DOHH2 (cell line): ENCODE measurements at regions not wholly inside any gene's neighbourhood (a gene's known extent, or its start where the extent isn't known, plus 50 kb on each side); places are given as distances from the start of the nearest gene placed in this dataset.

ENCODE experiments used
- H3F3A ChIP-seq: fragments of 200-600 bp; sonication (generic), shearing (Covaris generic); 2 replicates; pipeline ENCODE4 v1.6.0; 2016; ENCODE audit warnings: antibody characterized with exemption, mild to moderate bottlenecking; ENCODE audit not compliant: control insufficient read depth, insufficient read depth
- H3K27ac ChIP-seq: fragments of 200-600 bp; sonication (generic); 2 replicates; pipeline ENCODE4 v1.5.1; 2014; ENCODE audit warnings: low read depth, mild to moderate bottlenecking, low read length, moderate library complexity
- H3K27me3 ChIP-seq: fragments of 200-600 bp; sonication (generic); 2 replicates; pipeline ENCODE4 v1.6.1; 2014; ENCODE audit warnings: mild to moderate bottlenecking, low read length, mixed read lengths; ENCODE audit not compliant: control insufficient read depth
- H3K36me3 ChIP-seq: fragments of 200-600 bp; sonication (generic); 2 replicates; pipeline ENCODE4 v1.6.1; 2014; ENCODE audit warnings: mild to moderate bottlenecking, low read length, moderate library complexity, mixed read lengths; ENCODE audit not compliant: control insufficient read depth
- H3K4me1 ChIP-seq: fragments of 200-600 bp; sonication (generic); 2 replicates; pipeline ENCODE4 v1.6.1; 2014; ENCODE audit warnings: mild to moderate bottlenecking, low read length, mixed read lengths; ENCODE audit not compliant: control insufficient read depth
- H3K4me2 ChIP-seq: fragments of 200-600 bp; sonication (generic); 2 replicates; pipeline ENCODE4 v1.6.0; 2014; ENCODE audit warnings: mild to moderate bottlenecking, low read length, moderate library complexity
- H3K4me3 ChIP-seq: fragments of 200-600 bp; sonication (generic); 2 replicates; pipeline ENCODE4 v1.5.1; 2014; ENCODE audit warnings: mild to moderate bottlenecking, low read length, mixed read lengths
- H3K79me2 ChIP-seq: fragments of 200-600 bp; sonication (generic); 2 replicates; pipeline ENCODE4 v1.6.1; 2014; ENCODE audit warnings: mild to moderate bottlenecking, low read length, mixed read lengths; ENCODE audit not compliant: control insufficient read depth
- H3K9me2 ChIP-seq: fragments of 200-600 bp; sonication (generic); replicated peaks from 2 replicates; pipeline ENCODE4 v1.6.1; 2014; ENCODE audit warnings: mild to moderate bottlenecking, low read length, mixed read lengths; ENCODE audit not compliant: control insufficient read depth
- H3K9me3 ChIP-seq: fragments of 200-600 bp; sonication (generic); 2 replicates; pipeline ENCODE4 v1.6.1; 2014; ENCODE audit warnings: antibody characterized with exemption, low read length, mixed read lengths; ENCODE audit not compliant: control insufficient read depth, insufficient read depth
- H4K20me1 ChIP-seq: fragments of 200-600 bp; sonication (generic); 2 replicates; pipeline ENCODE4 v1.6.0; 2014; ENCODE audit warnings: low read depth, mild to moderate bottlenecking, antibody characterized with exemption, low read length, moderate library complexity; ENCODE audit not compliant: control insufficient read depth, insufficient read depth
- CTCF ChIP-seq: fragments of 200-600 bp; sonication (generic); IDR thresholded peaks from one replicate; pipeline ENCODE4 v1.5.1; 2014; ENCODE audit warnings: antibody characterized with exemption, mild to moderate bottlenecking, low read depth, low read length; ENCODE audit not compliant: poor library complexity, severe bottlenecking
- EZH2phosphoT487 ChIP-seq: fragments of 200-600 bp; sonication (generic); IDR thresholded peaks from 2 replicates; pipeline ENCODE4 v1.6.1; 2017; ENCODE audit warnings: borderline replicate concordance, mild to moderate bottlenecking, antibody characterized with exemption, low read length, moderate library complexity, mixed read lengths

DNA sequence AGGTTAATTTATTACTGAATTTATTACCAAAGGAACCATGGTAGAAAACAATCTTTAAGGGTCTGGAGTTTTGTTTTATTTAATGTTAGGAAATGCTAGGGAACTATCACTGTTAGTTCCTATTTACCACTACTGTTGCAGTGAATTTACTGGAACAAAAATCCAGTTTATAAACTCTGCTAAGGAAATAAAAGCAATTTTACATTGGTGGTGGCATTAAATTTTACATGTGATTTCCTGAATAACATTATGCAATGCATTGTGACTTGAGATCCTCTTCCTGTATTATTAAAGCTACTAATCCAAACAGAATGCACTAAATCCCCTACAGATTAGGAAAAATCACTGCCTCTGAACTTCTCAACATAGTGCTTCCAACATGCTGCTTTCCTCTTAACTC, 599.5 kb upstream of the PTGER4 start:
- Histone ChIP-seq H3K27ac (no peak overlapping the region), H3K79me2 (no peaks in the 10 kb centered on the region), H3K27me3 (no peaks in the 10 kb centered on the region)

GRCh38 chr5:40078898-40079575, 600.7 kb upstream of the PTGER4 start:
- H3K9me2 ChIP-seq: no peaks in the 10 kb centered on the region

More for the DNA sequence above, 599.5 kb upstream of the PTGER4 start:
- no peaks in the 10 kb centered on the region for H3F3A ChIP-seq
- no peaks in the 10 kb centered on the region for H3K36me3 ChIP-seq
- H3K4me2 ChIP-seq: no peak overlapping the region
- H3K9me3 ChIP-seq: no peaks in the 10 kb centered on the region; the same call in 1 of the 2 replicates
- H3K4me1 ChIP-seq: no peaks in the 10 kb centered on the region
- no peaks in the 10 kb centered on the region for H3K9me2 ChIP-seq
- no peaks in the 10 kb centered on the region for H4K20me1 ChIP-seq
- TF ChIP-seq CTCF (no peak), EZH2phosphoT487 (no peak)
- no peak overlapping the region for H3K4me3 ChIP-seq

GRCh38 chr5:40074826-40075225, 604.9 kb upstream of the PTGER4 start:
- Histone ChIP-seq H3K4me3 (no peak overlapping the region), H3F3A (no peaks in the 10 kb centered on the region), H3K9me2 (no peaks in the 10 kb centered on the region), H3K36me3 (no peaks in the 10 kb centered on the region), H4K20me1 (no peaks in the 10 kb centered on the region), H3K27ac (no peak overlapping the region), H3K79me2 (no peaks in the 10 kb centered on the region), H3K4me2 (no peak overlapping the region), H3K27me3 (no peaks in the 10 kb centered on the region), H3K9me3 (no peaks in the 10 kb centered on the region; the same call in 1 of the 2 replicates), H3K4me1 (no peaks in the 10 kb centered on the region)
- TF ChIP-seq EZH2phosphoT487: no peak
- no peak for TF ChIP-seq CTCF

More at GRCh38 chr5:40078898-40079575, 600.7 kb upstream of the PTGER4 start:
- H3K4me1 ChIP-seq: no peaks in the 10 kb centered on the region
- no peak overlapping the region for H3K4me2 ChIP-seq
- H3K79me2 ChIP-seq: no peaks in the 10 kb centered on the region
- H3K9me3 ChIP-seq: no peaks in the 10 kb centered on the region; the same call in 1 of the 2 replicates
- no peaks in the 10 kb centered on the region for H3K36me3 ChIP-seq
- no peak for TF ChIP-seq EZH2phosphoT487
- no peak for TF ChIP-seq CTCF
- no peaks in the 10 kb centered on the region for H3F3A ChIP-seq
- no peaks in the 10 kb centered on the region for H4K20me1 ChIP-seq
- H3K27ac ChIP-seq: no peak overlapping the region
- H3K4me3 ChIP-seq: no peak overlapping the region
- H3K27me3 ChIP-seq: no peaks in the 10 kb centered on the region
